OCI-M2 (cell line): ENCODE measurements at regions not wholly inside any gene's neighbourhood (a gene's known extent, or its start where the extent isn't known, plus 50 kb on each side); places are given as distances from the start of the nearest gene placed in this dataset.
"Not testable (repeated sequence)": the region's sequence is repeated elsewhere in the genome, so short reads cannot be mapped to it uniquely, and the experiment has no call there.

ENCODE experiments used
- DNase-seq: peaks from one replicate; lab custom pipeline; 2025; ENCODE audit not compliant: unreplicated experiment; lab: John Stamatoyannopoulos, UW

- no peak for DNase-seq
Measured at GRCh38 chr18:78790511-78790910, 189.1 kb upstream of the SALL3 start.

GRCh38 chr18:78790960-78791359, 188.7 kb upstream of the SALL3 start:
- DNase-seq = no peak

DNA sequence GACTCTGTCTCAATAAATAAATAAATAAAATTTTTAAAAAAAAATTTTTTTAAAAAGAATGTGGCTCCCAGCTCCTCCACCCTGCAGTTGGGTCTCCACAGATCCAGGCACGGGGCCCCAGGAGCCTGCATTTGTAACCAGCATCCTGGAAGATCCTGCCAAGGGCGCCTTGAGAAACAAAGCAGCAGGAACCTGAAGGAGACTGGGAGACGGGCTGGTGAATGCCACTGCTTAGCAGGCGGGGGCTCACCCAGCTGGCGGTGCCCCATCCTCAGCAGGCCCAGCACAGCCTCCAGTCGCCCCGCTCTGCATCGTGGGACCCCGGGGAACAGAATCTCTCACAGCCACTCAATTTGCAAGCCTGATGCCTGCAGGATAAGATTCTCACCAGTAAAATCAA, 187.5 kb upstream of the SALL3 start:
- DNase-seq = no peak

DNA sequence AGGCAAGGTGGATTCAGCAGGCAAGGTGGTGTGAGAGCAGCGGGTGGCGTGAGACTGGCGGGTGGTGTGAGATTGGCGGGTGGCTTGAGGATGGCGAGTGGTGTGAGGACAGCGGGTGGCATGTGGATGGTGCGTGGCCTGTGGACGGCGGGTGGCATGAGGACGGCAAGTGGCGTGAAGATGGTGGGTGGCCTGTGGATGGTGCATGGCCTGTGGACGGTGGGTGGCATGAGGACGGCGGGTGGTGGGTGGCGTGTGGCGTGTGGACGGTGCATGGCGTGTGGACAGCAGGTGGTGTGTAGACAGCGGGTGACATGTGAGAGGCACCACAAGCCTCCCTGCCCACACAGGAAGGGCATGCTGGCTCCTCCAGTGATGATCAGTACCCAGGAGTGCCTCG, 186.9 kb upstream of the SALL3 start:
- no peak for DNase-seq

DNA sequence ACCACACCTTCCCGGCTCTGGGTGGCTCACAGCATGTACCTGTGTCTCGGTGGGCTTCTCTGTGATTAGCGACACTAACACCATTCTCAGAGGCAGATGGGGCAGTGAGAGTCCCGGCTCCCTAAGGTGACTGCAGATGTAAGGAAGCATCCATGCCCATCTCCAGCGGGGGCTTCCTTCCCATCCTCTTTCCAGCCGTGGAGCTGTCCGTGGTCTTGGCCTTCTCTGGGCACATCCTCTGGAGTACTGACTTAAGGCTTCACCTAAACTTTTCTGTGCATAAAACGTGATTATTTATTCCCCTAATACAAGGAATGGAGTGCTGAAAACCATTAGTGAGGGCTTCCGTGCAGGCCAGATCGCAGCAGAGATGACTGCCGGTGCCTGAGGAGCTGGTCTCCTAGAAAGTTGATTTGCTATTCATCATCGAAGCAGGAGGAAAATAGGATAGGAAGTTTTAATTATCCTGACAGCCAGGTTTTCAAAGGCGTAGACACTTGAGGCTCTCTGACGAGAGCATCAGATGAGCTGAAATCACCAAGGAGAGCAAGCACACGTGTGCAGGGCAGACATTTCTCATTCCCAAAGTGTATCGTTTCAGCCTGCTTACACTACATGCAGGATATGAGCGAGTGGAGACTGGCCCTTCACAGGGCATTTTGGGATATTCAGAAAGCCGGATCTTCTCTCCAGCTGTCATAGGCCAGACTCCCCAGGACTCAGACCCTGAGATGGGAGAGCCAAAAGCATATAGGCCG, 186.1 kb upstream of the SALL3 start:
- DNase-seq = no peak

DNA sequence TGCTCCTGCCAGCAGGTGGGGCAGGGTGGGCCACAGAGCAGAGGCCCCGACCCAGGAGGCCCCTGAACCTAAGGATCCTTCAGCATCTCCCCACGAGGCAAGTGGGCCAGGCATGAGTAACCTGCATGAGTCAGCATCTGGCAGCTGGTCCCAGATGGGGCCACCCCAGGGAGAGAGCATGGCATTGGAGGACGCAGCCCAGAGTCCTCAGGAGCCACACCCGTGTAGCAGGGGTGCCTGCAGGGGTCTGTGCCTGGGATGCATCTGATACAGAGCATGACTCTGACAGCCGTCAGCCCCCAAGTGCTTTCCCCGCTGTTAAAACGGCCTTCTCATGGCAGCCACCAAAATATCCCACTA, 185.6 kb upstream of the SALL3 start:
- DNase-seq = no peak

- no peak for DNase-seq
Measured at GRCh38 chr18:78796693-78797455, 182.7 kb upstream of the SALL3 start.

GRCh38 chr18:78797499-78797898, 182.1 kb upstream of the SALL3 start:
- no peak for DNase-seq

- DNase-seq = no peak
Measured at GRCh38 chr18:78798402-78799175, 181.0 kb upstream of the SALL3 start.

GRCh38 chr18:78799382-78800089, 180.1 kb upstream of the SALL3 start:
- no peak for DNase-seq

DNA sequence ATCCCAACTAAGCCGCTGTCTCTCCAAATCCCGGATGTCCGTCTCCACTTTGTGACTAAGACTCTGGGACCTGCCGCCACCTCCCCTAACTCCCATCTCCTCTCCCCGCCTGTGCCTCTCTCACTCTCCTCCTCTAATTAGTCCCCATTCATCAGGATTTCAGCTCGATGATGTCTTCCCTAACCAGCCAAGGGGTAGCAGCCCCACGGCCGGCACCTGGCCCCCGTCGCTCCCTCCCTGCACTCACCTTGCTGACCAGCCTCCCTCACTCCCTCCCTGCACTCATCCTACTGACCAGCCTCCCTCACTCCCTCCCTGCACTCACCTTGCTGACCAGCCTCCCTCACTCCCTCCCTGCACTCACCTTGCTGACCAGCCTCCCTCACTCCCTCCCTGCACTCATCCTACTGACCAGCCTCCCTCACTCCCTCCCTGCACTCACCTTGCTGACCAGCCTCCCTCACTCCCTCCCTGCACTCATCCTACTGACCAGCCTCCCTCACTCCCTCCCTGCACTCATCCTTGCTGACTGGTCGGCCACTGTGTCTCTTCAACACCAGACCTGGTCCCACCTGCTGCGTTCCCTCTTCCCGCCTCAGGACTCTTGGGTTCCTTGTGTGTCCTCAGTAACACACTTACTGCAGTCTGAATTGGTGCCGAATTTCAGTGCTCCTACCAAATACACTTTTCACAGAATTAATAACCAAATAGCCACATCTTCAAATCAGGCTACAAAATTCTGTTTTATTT, 179.3 kb upstream of the SALL3 start:
- not testable (repeated sequence) for DNase-seq

DNA sequence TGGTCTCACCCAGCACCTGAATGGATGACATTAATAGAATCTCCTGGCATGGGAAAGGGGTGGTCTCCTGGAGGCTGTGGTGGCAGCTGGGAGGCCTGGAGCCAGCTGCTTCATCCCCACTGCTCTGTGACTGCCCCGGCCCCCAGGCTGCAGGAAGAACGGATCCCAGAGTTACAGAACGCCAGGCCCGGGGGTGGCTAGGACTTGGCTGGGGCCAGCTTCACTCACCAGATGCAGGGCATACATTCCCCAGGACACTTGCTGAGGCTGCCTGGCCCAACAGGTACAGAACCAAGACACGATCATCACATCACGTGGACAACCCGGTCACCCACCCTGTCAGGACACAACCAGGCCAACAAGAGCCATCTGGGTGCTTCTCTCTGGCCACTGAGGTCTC, 178.6 kb upstream of the SALL3 start:
- no peak for DNase-seq

DNA sequence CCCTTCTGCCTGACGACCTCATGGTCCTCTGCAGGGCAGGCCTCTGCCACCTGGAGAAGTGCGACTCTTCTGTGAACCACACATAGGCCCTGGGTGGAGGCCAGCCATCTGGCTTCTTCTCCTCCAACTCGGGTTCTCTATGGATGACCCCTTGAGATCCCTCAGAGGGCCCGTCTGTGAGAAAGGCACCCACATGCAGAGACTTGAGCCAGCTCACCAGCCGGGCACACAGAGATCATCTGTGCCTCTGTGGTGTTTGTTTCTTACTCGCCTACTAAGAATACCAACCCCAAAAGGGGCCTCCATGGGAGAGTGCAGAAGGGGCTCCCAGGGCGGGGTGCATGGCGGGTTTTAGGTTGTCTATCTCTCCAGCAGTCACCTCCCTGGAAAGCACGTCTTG, 176.5 kb upstream of the SALL3 start:
- DNase-seq = no peak

GRCh38 chr18:78804206-78805030, 175.2 kb upstream of the SALL3 start:
- no peak for DNase-seq

- no peak for DNase-seq
Measured at GRCh38 chr18:78805840-78806239, 173.8 kb upstream of the SALL3 start.

DNA sequence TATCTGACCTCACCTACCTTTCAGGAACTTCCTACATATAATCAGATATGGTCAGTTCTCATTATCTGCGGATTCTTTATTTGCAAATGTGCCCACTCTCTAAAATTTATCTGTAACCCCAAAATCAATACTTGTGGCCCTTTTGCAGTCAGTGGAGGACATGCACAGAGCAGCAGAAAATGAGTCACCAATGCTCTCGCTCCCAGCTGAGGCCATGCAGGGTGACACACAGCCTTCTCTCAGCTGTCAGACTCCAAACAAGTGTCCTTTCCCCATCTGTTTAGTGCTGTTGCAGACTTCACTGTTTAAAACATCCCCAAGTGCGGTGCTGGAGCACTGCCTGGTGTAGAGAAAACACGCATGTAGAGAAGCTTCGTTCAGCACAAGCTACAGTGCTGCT, 171.9 kb upstream of the SALL3 start:
- DNase-seq = no peak

DNA sequence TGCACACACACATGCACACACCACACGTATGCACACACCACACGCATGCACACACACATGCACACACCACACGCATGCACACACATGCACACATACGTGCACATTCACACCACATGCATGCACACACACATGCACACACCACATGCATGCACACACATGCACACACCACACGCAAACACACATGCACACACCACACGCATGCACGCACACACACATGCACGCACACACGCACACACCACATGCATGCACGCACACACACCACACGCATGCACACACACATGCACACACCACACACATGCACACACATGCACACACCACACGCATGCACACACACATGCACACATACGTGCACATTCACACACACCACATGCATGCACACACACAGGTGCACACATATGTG, 169.8 kb upstream of the SALL3 start:
- no peak for DNase-seq

DNA sequence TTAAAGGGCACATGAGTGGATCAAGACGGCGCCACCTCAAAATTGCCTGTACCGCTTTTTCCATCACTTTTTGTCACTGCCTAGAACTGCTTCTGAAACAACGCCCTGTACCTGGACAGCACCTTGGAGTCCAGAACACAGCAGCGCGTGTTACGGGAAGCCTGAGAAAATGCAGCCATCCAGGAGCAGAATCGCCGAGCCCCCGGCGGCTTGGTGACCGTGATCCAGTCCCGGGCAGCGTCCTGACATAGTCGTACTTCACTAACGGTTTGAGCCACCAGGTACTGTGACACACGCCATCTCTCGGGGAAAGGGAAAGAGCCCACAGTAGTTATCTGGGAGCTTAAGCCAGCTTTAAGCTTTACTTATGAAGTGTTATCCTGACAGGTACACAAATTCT, 168.9 kb upstream of the SALL3 start:
- no peak for DNase-seq

DNA sequence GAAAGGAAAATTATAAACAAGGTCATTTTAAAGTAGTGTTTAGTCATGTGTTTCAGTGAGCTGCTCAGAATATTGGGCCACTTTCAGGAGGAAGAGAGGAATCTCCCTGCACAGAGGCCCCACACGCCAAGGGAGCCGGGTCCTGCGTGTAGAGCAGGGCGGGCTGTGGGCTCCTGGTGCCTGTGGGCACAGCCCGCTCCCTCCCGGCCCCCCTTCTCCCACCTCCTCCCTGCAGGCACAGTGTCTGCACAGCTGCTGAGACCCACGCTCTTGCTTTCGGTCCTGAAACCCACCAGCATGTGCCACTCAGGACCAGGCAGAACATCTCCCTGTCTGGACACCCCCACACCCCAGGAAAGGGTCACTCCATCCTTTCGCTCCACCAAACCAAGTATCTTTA, 167.6 kb upstream of the SALL3 start:
- no peak for DNase-seq

DNA sequence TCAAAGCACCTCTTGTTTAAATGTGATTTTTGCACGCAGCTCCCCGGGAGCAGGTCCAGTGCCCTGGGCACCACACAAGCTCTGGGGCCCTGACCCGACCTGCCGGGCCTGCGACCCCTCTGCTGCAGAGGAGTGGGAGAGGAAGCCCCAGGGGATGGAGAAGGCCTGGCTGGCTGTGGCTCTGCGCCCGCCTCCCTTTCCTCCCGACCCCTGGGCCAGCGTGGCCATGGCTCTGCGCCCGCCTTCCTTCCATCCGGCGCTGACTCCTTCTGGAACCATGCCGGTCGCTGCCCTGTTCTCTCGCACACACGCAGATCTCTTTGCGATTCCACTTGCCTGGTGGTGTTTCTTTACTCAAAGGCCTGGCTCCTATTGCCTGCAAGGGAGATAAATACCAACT, 166.5 kb upstream of the SALL3 start:
- DNase-seq = no peak
